NCI-H460 (cell line): ENCODE measurements at regions not wholly inside any gene's neighbourhood (a gene's known extent, or its start where the extent isn't known, plus 50 kb on each side); places are given as distances from the start of the nearest gene placed in this dataset.

ENCODE experiments used
- small RNA-seq, 2 experiments: library from RNA; depleted of rRNA; stranded (forward); fragments of <200 nt; gene quantifications; one replicate each; pipeline ENCODE3, GENCODE V24; 2014

Small RNAs in the stretch of these regions (small RNA-seq; reads per million reads assigned to genes)
- gene RF00019: 0 reads per million in 2 experiments
